DMS53 (cell line): ENCODE measurements at regions not wholly inside any gene's neighbourhood (a gene's known extent, or its start where the extent isn't known, plus 50 kb on each side); places are given as distances from the start of the nearest gene placed in this dataset.
"Not testable (repeated sequence)": the region's sequence is repeated elsewhere in the genome, so short reads cannot be mapped to it uniquely, and the experiment has no call there.

ENCODE experiments used
- DNase-seq: peaks from one replicate; lab custom pipeline; 2025; lab: John Stamatoyannopoulos, UW

DNA sequence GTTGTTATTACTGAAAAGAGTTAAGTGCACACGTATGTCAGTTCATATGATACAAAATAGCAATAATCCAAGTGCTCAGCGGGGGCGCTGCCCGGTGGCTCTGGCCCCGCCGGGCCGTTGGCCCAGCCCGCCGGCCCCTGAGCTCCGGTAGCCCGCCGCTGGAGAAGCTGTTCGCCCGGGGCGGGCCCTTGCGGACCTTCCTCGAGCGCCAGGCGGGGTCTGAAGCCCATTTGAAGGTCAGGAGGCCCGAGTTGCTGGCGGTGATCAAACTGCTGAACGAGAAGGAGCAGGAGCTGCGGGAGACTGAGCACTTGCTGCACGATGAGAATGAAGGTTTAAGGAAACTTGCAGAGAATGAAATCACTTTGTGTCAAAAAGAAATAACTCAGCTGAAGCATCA lies 599.0 kb downstream of the TRIML1 start:
- DNase-seq, result peak; percentile 2

DNA sequence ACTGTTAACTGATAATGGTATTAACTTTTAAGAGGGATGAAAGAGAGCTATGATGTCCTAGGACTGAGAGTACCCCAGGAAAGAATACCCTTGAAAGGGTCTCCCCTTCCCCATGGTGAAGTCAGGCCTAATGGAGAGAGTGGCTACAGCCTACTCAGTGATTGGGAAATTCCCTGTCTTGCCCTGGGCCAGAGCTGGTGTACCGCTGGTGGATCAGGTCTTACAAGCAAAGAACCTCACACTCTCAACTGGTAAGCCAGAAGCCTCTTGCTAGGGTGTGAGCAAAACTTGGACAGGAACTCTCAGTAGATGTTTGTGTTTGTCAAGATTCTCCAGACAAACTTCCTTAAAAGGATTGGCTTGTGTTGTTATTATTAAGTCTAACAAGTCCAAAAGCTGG lies 600.9 kb downstream of the TRIML1 start:
- not testable (repeated sequence) for DNase-seq

DNA sequence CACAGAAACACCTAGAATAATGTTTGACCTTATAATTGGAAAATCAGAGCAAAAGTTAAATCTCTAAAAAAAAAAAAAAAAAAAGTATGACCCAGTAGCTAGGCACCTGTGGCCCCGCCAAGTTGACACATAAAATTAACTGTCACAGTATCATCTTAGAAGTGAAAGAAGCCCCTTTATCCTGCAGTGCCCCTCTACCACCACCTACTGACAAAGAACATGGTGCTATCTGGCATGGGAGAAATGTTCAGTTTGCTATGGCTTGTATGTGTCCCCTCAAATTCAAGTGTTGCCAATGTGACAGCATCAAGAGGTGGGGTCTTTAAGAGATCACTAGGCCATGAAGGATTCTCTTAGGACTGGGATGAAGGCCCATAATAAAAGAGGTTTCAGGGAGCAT lies 601.5 kb downstream of the TRIML1 start:
- not testable (repeated sequence) for DNase-seq

DNA sequence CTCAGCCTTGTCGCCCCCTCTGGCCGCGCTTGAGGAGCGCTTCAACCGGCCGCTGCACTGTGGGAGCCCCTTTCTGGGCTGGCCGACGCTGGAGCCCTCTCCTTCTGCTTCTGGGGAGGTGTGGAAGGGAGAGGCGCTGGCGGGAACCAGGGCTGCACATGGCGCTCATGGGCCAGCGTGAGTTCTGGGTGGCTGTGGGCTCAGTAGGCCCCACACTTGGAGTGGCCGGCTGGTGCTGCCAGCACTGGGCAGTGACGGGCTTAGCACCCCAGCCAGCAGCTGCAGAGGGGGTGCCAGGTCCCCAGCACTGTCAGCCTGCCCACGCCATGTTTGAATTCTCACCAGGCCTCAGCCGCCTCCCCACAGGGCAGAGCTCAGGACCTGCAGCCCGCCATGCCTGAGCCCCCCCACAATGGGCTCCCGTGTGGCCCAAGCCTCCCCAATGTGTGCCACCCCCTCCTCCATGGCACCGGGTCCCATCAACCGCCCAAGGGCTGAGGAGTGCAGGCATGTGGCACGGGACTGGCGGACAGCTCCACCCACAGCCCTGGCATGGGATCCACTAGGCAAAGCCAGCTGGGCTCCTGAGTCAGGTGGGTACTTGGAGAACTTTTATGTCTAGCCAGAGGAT lies 615.2 kb downstream of the TRIML1 start:
- no peak for DNase-seq

DNA sequence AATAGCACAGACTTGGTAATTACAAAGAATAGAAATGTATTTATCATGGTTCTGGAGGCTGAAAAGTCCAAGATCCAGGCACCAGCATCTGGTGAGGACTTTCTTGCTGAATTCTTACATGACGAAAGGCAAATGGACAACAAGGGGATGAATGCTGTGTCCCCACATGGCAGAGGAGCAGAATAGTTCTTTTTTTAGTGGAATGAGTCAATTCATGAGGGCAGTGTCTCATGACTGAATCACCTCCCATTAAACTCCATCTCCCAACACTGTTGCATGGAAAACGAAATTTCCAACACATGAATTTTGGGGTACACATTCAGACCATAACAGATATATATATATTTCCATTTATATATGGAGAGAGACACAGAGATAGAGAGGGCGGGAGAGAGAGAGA lies 628.3 kb downstream of the TRIML1 start:
- no peak for DNase-seq

DNA sequence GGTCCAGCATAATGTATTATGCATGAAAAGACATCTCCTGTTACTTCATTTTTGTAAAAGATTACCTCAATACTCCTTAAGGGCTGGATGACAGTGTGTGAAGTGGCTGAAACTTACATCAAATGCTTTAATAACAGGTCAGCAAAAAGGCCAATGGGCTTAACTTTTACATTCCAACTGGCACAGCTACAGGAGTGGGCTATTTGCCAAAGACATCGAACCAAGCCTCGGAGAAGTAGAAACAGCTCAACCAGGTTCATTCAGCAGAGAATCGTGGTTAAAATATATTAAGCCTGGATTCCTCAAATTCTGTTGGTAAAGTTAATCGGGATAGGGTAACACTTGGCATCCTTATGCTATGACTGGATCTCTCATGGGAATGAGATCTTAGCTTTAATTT lies 639.7 kb downstream of the TRIML1 start:
- no peak for DNase-seq

GRCh38 chr4:188779581-188779980 lies 640.3 kb downstream of the TRIML1 start:
- DNase-seq, result no peak

GRCh38 chr4:188780028-188780427 lies 640.8 kb downstream of the TRIML1 start:
- DNase-seq, result no peak

DNA sequence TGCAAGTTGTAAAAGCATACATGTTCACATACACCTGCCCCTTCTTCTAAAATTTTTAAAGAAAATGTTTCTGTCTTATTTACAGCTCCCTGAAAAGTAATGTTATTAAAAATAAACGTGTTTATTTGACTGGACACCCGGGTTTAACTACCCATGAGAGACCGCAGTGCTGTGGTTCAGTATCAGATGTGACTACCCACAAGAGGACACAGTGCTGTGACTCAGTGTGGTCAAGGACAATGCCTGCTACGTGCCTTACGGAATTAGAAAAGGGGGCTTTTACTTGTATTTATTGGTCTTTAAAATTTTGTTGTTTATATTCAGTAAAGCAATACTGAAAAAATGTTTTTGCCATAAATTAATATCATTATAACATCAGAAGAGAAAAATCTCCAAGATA lies 641.4 kb downstream of the TRIML1 start:
- no peak for DNase-seq

DNA sequence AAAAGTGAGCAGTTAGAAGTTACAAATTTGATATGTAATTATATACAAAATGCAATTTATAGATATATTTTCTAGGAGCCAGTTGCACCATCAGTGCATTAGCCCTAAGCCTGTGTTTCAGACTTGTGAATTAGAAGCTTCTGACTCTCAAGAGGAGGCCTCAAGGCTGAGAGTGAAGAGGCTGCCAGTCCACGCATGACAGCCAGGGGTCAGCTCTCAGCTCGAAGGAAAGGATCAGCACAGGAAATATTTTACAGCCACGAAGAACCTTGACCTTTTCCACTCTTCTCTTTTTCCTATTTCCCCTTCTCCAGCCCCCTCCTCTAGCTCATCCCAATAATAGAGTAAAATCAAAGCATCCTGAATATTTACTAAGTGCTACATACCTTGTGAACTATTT lies 642.4 kb downstream of the TRIML1 start:
- DNase-seq, result peak; percentile 67

DNA sequence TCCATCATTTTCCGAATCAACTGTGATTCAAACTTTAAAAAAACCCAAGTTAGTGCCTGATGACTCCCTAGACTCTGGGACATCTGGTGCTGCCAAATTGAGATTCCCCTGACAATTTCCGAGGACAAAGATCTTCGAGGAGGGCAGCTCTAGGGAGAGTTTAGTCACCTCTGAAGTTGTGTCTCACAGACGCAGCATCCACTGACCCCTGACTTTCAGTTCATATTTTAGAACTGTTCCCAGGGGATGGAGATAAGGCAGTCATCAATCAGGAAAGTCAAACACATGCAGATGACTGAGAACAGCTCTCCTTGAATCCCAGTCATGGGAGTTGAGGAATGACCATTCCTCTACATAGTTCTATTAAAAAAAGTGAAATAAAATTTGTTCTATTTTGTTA lies 643.9 kb downstream of the TRIML1 start:
- DNase-seq, result no peak

DNA sequence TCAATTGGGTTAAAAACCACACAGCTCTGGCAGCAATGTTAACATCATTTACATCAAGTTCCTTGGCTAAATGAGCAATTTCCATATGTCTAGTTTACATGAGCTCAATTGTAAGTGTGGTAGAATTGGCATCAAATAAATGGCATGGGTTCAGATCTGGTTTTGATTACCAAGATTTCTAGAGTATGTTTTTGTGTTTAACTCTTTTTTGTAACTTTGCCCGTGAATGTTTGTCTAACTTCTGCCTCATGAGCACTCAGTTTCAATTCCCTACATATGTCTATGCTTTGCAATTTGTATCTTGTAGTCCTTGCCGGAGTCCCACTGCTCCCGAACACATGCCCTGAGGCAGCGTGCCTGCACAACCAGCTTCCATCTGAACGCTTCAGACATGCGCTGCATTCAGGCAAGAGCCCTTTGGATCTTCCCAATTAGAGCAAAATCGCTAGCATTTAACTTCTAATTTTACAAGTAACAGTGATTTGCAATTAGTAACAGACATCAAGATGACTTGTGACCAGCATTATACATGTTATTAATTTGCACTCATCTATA lies 644.4 kb downstream of the TRIML1 start:
- no peak for DNase-seq

DNA sequence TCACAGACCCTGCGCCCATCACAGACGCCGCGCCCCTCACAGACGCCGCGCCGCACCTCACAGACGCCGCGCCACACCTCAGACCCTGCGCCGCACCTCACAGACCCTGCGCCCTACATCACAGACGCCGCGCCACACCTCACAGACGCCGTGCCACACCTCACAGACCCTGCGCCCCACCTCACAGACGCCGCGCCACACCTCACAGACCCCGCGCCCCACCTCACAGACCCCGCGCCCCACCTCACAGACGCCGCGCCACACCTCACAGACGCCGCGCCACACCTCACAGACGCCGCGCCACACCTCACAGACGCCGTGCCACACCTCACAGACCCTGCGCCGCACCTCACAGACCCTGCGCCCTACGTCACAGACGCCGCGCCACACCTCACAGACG lies 657.4 kb downstream of the TRIML1 start:
- DNase-seq, result peak; percentile 51

- DNase-seq, result peak; percentile 59
Measured at GRCh38 chr4:188797011-188797410, 657.8 kb downstream of the TRIML1 start.

GRCh38 chr4:188804861-188805260 lies 665.6 kb downstream of the TRIML1 start:
- DNase-seq, result no peak

DNA sequence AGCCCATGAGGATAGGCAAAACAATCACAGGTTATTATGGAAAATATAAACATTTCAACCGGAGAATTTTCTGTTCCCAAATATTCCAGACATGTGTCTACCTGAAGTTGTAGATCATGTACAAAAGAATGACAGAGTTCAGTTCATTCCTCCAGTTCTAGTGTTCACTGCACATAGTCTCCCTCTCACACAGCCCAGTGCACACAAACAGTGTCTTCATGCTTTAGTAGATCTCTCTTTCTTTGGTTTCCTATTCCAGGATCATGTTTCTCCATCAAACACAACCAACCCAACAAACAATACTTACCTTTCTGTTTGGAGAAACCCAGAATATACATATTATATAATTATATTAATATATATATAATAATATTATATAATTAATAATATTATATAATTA lies 671.9 kb downstream of the TRIML1 start:
- DNase-seq, result peak; percentile 24

DNA sequence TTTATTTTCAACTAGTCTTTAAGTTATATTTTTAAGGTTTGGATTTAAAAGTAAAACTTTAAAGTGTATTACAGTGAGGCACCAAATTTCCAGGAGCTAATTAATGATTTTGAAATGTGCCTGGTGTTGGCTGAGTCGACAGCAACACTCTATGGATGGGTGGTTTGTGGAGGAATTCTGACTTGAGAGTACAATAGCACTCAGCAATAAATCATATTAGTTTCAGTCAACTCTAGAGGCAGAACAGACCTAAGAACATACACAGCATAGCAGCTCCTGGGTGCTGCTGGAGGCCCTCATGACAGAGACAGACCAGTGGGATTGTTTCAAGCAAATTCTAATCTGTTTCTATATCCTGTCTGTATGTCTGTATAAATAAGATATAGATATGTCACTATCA lies 673.4 kb downstream of the TRIML1 start:
- DNase-seq, result no peak

GRCh38 chr4:188818300-188818699 lies 679.1 kb downstream of the TRIML1 start:
- DNase-seq, result no peak

GRCh38 chr4:188819233-188819632 lies 680.0 kb downstream of the TRIML1 start:
- DNase-seq, result no peak

GRCh38 chr4:188821500-188821899 lies 682.3 kb downstream of the TRIML1 start:
- peak; percentile 8 for DNase-seq

DNA sequence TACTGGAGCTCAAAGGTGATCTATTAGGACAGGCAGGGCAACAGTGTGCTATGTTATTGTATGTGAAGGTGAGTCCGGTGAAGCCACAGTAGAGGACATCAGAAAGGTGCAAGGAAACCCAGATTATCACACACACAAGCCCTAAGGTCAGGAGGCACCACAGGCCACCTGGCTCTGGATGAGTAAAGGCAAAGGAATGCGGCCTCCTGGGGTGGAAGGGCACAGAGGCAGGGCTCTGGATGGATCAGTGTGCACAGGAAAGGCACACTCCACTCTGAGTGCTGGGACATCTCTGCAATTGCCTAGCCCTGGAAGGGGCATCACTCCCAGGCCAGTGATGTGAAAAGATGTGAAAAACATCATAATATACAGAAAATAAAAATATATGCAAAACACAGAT lies 683.5 kb downstream of the TRIML1 start:
- DNase-seq, result peak; percentile 84

GRCh38 chr4:188824553-188824952 lies 685.3 kb downstream of the TRIML1 start:
- no peak for DNase-seq

DNA sequence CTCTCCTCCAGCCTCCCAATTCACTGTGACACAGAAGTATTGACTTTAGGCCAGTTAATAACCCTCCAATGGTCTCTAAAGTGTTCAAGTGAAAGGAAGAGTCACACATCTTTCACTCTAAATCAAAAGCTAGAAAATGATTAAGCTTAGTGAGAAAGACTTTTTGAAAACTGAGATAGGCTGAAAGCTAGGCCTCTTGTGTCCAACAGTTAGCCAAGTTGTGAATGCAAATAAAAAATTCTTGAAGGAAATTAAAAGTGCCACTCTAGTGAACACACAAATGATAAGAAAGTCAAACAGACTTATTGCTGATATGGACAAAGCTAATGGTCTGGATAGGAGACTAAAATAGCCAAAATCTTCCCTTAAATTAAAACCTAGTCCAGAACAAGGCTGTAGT lies 687.2 kb downstream of the TRIML1 start:
- peak; percentile 11 for DNase-seq

- DNase-seq, result peak; percentile 33
Measured at GRCh38 chr4:188839704-188840103, 700.5 kb downstream of the TRIML1 start.
